ENCODE measurements at regions not wholly inside any gene's neighbourhood (a gene's known extent, or its start where the extent isn't known, plus 50 kb on each side); places are given as distances from the start of the nearest gene placed in this dataset.

DNA sequence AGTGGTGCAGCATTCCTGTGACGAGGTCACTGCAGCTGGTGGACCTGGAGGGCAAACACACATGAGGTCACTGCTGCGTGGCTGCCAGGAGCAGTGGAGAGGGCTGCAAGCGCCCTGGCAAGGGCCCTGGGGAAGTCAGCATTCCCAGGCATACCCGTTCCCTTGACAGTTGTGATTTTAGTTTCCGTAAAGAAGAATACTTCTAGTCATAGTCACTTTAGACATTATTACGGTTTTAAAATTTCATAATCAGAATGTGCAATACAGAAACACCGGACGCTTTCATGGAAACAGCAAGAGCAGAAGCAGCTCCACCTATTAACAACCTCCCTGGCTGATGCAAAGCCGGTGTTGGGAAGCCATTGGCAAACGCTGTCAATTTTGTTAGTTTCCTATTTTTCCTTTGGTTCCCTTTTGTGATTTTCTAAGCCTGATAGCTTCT, 129.8 kb downstream of the GADD45G start:
- TF ChIP-seq, protein P1, sequence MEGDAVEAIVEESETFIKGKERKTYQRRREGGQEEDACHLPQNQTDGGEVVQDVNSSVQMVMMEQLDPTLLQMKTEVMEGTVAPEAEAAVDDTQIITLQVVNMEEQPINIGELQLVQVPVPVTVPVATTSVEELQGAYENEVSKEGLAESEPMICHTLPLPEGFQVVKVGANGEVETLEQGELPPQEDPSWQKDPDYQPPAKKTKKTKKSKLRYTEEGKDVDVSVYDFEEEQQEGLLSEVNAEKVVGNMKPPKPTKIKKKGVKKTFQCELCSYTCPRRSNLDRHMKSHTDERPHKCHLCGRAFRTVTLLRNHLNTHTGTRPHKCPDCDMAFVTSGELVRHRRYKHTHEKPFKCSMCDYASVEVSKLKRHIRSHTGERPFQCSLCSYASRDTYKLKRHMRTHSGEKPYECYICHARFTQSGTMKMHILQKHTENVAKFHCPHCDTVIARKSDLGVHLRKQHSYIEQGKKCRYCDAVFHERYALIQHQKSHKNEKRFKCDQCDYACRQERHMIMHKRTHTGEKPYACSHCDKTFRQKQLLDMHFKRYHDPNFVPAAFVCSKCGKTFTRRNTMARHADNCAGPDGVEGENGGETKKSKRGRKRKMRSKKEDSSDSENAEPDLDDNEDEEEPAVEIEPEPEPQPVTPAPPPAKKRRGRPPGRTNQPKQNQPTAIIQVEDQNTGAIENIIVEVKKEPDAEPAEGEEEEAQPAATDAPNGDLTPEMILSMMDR (IDR thresholded peaks at IDR 0.05), result no peak
- TF ChIP-seq POLR2A (IDR thresholded peaks at IDR 0.05), result no peak

All from testis (tissue), 2 donors.